ENCODE measurements at regions not wholly inside any gene's neighbourhood (a gene's known extent, or its start where the extent isn't known, plus 50 kb on each side); places are given as distances from the start of the nearest gene placed in this dataset.

- no peak for TF ChIP-seq CTCF (IDR thresholded peaks at IDR 0.05)
- TF ChIP-seq POLR2A (IDR thresholded peaks at IDR 0.05), result no peak
- no peak for TF ChIP-seq POLR2AphosphoS5 (IDR thresholded peaks at IDR 0.05)
- no peak for TF ChIP-seq EP300 (IDR thresholded peaks at IDR 0.05; ENCODE audit: low read depth)
These were observed 447.4 kb upstream of the WWC1 start for GRCh38 chr5:167843881-167844572.

All from transverse colon (tissue), 4 donors.